B cell (primary cell): ENCODE measurements at regions not wholly inside any gene's neighbourhood (a gene's known extent, or its start where the extent isn't known, plus 50 kb on each side); places are given as distances from the start of the nearest gene placed in this dataset.

ENCODE experiments used
- ATAC-seq: fragments of 200-7000 bp; cut with Tn5 transposase; one replicate; pipeline ENCODE4 v1.10.0; 2021; ENCODE audit warnings: low read depth, mild to moderate bottlenecking, moderate number of reproducible peaks, moderate library complexity
- CTCF ChIA-PET: fragments of 350-600 bp; sonication (Branson Sonifier 250); formaldehyde crosslinking; loops from one replicate; lab custom pipeline; 2021; ENCODE audit warnings: antibody characterized with exemption, inconsistent platforms; lab: Charles Lee
- POLR2A ChIA-PET: fragments of 350-600 bp; sonication (Branson Sonifier 250); formaldehyde crosslinking; loops from one replicate; lab custom pipeline; 2021; ENCODE audit warnings: antibody characterized with exemption; lab: Charles Lee
- DNase-seq: peaks from one replicate; pipeline ENCODE4 v3.0.0; 2013
- H2AFZ ChIP-seq: 2 replicates; pipeline ENCODE4 v1.6.1; 2012; ENCODE audit warnings: mild to moderate bottlenecking, low read depth, low read length; ENCODE audit not compliant: insufficient read depth, poor library complexity, severe bottlenecking
- H3K27ac ChIP-seq, 2 donors: 1 replicate in 1 of 2; 2 replicates in 1 of 2; pipeline ENCODE4 v1.5.1; 2012 to 2013; ENCODE audit warnings: low read length in 2 of 2, mild to moderate bottlenecking in 2 of 2, moderate library complexity in 1 of 2
- H3K27me3 ChIP-seq, 4 experiments: fragments of 200-600 bp in 1 of 4; sonication (generic) in 1 of 4; replicated peaks in 1 of 4; 1 replicate in 2 of 4; 2 replicates in 2 of 4; pipeline versions ENCODE4 v1.6.1 to v1.7.0; 2013 to 2016; ENCODE audit warnings: low read length in 3 of 4, mild to moderate bottlenecking in 2 of 4, mixed read lengths in 1 of 4, moderate library complexity in 1 of 4; ENCODE audit not compliant: insufficient read depth in 4 of 4, control insufficient read depth in 3 of 4; ENCODE audit errors: control extremely low read depth in 1 of 4
- H3K36me3 ChIP-seq, 2 experiments: replicated peaks in 1 of 2; 1 replicate in 1 of 2; 2 replicates in 1 of 2; pipeline versions ENCODE4 v1.6.1 to v1.7.1; 2013; ENCODE audit warnings: low read length in 1 of 2; ENCODE audit not compliant: insufficient read depth in 2 of 2, control insufficient read depth in 1 of 2; ENCODE audit errors: control extremely low read depth in 1 of 2, extremely low read depth in 1 of 2
- H3K4me1 ChIP-seq, 2 donors: fragments of 200-600 bp in 1 of 2; sonication (generic) in 1 of 2; 1 replicate in 1 of 2; 2 replicates in 1 of 2; pipeline versions ENCODE4 v1.5.1 to v1.6.1; 2013 to 2017; ENCODE audit warnings: low read length in 2 of 2; ENCODE audit not compliant: control insufficient read depth in 2 of 2, insufficient read depth in 2 of 2
- H3K4me2 ChIP-seq: replicated peaks from 2 replicates; pipeline ENCODE3; 2012; ENCODE audit warnings: mild to moderate bottlenecking, low read depth, low read length; ENCODE audit not compliant: poor library complexity, severe bottlenecking
- H3K4me3 ChIP-seq, 5 experiments: fragments of 200-600 bp in 1 of 5; sonication (generic) in 1 of 5; 1 replicate in 3 of 5; 2 replicates in 2 of 5; pipeline versions ENCODE4 v1.5.1 to v1.7.0; 2011 to 2016; ENCODE audit warnings: low read length in 4 of 5, mild to moderate bottlenecking in 4 of 5, low read depth in 2 of 5, control low read depth in 1 of 5, moderate library complexity in 1 of 5; ENCODE audit not compliant: insufficient read depth in 1 of 5; ENCODE audit errors: control extremely low read depth in 1 of 5, extremely low read depth in 1 of 5
- H3K79me2 ChIP-seq: fragments of 200-600 bp; sonication (generic); one replicate; pipeline ENCODE4 v1.6.0; 2016; ENCODE audit warnings: low read length; ENCODE audit not compliant: control insufficient read depth, insufficient read depth
- H3K9ac ChIP-seq: fragments of 200-600 bp; sonication (generic); 2 replicates; pipeline ENCODE4 v1.6.1; 2017; ENCODE audit warnings: mild to moderate bottlenecking, low read length, moderate library complexity
- H3K9me3 ChIP-seq, 3 donors: one replicate each; pipeline versions ENCODE4 v1.6.1 to v1.7.1; 2013; ENCODE audit warnings: low read length in 2 of 3; ENCODE audit not compliant: control insufficient read depth in 2 of 3, insufficient read depth in 1 of 3; ENCODE audit errors: control extremely low read depth in 1 of 3
- H4K20me1 ChIP-seq: 2 replicates; pipeline ENCODE4 v1.6.0; 2012; ENCODE audit warnings: mild to moderate bottlenecking, low read length; ENCODE audit not compliant: insufficient read depth, control insufficient read depth, poor library complexity, severe bottlenecking
- H3K27ac Mint-ChIP-seq: one replicate; pipeline ENCODE4 v1.8.0; 2021; ENCODE audit warnings: mixed read lengths
- H3K27me3 Mint-ChIP-seq: one replicate; pipeline ENCODE4 v1.8.0; 2021; ENCODE audit warnings: mixed read lengths
- H3K4me1 Mint-ChIP-seq: one replicate; pipeline ENCODE4 v1.8.0; 2021; ENCODE audit warnings: mixed read lengths
- H3K4me3 Mint-ChIP-seq: one replicate; pipeline ENCODE4 v1.8.0; 2021; ENCODE audit warnings: mixed read lengths
- H3K9me3 Mint-ChIP-seq: one replicate; pipeline ENCODE4 v1.8.0; 2022; ENCODE audit warnings: mixed read lengths; ENCODE audit not compliant: insufficient read depth
- CTCF ChIP-seq: fragments of 200-600 bp; IDR thresholded peaks from one replicate; pipeline ENCODE4 v1.8.0; 2022; ENCODE audit warnings: antibody characterized with exemption, mild to moderate bottlenecking
- EZH2 ChIP-seq: IDR thresholded peaks from 2 replicates; pipeline ENCODE4 v1.6.1; 2012; ENCODE audit warnings: borderline replicate concordance, low read depth, mild to moderate bottlenecking, moderate library complexity, low read length; ENCODE audit not compliant: insufficient read depth, poor library complexity, severe bottlenecking
- WGBS: methylation state at CpG from one replicate; pipeline ENCODE4 v1.1.5; 2013; ENCODE audit warnings: missing lambda C conversion rate; ENCODE audit not compliant: insufficient coverage; 5-methylcytosine and 5-hydroxymethylcytosine counted together
- intact Hi-C: fragments of 100-400 bp; cut with micrococcal nuclease; formaldehyde crosslinking; loops from one replicate; pipeline ENCODE4 v1.10.0; 2022

- ChIA-PET CTCF (no interaction called here), POLR2A (no interaction called here)
- intact Hi-C loops = no loop called here
- Mint-ChIP-seq H3K4me3 (no peak overlapping the region), H3K27ac (no peak overlapping the region), H3K9me3 (no peaks in the 10 kb centered on the region), H3K27me3 (peaks cover 29% of the 10 kb centered on the region), H3K4me1 (no peaks in the 10 kb centered on the region)
- no peak overlapping the region for H3K4me2 ChIP-seq
- H3K4me3 ChIP-seq = no peak overlapping the region
- peaks cover 0 to 3% (median 0%) of the 10 kb centered on the region in 4 experiments for H3K27me3 ChIP-seq
- H4K20me1 ChIP-seq = no peaks in the 10 kb centered on the region
- TF ChIP-seq CTCF = no peak
- no peak for TF ChIP-seq EZH2
- ATAC-seq (no peak), DNase-seq (no peak)
- H3K9me3 ChIP-seq = no peaks in the 10 kb centered on the region
- H3K79me2 ChIP-seq = no peaks in the 10 kb centered on the region
- H3K9ac ChIP-seq = no peak overlapping the region
- H2AFZ ChIP-seq = no peak overlapping the region
- H3K27ac ChIP-seq = no peak overlapping the region
- H3K36me3 ChIP-seq = no peaks in the 10 kb centered on the region
- 90% methylated on average over 14 of the region's 15 CpGs for WGBS
- H3K4me1 ChIP-seq = no peaks in the 10 kb centered on the region
These were observed 124.8 kb upstream of the NECTIN1 start for GRCh38 chr11:119853581-119854360.

GRCh38 chr11:119852741-119853140, 123.7 kb upstream of the NECTIN1 start:
- H3K36me3 ChIP-seq = no peaks in the 10 kb centered on the region
- Mint-ChIP-seq H3K27me3 (peaks cover 21% of the 10 kb centered on the region), H3K4me3 (no peak overlapping the region), H3K27ac (no peak overlapping the region), H3K4me1 (no peaks in the 10 kb centered on the region), H3K9me3 (no peaks in the 10 kb centered on the region)
- intact Hi-C loops = no loop called here
- ChIA-PET CTCF (no interaction called here), POLR2A (no interaction called here)
- no peak overlapping the region for H3K4me3 ChIP-seq
- H3K4me2 ChIP-seq = no peak overlapping the region
- ATAC-seq = no peak
- TF ChIP-seq CTCF (no peak), EZH2 (no peak)
- WGBS = 83% methylated on average over 2 of the region's 2 CpGs
- no peak overlapping the region for H3K9ac ChIP-seq
- H3K27ac ChIP-seq = no peak overlapping the region
- no peaks in the 10 kb centered on the region for H3K79me2 ChIP-seq
- H4K20me1 ChIP-seq = no peaks in the 10 kb centered on the region
- no peaks in the 10 kb centered on the region for H3K4me1 ChIP-seq
- no peak overlapping the region for H2AFZ ChIP-seq
- DNase-seq = no peak
- no peaks in the 10 kb centered on the region for H3K9me3 ChIP-seq
- H3K27me3 ChIP-seq = peaks cover 0 to 3% (median 0%) of the 10 kb centered on the region in 4 experiments
